H1 (cell line): ENCODE measurements at regions not wholly inside any gene's neighbourhood (a gene's known extent, or its start where the extent isn't known, plus 50 kb on each side); places are given as distances from the start of the nearest gene placed in this dataset.

Source experiments
- BCL11A ChIP-seq, 2 experiments: IDR thresholded peaks; one replicate each; pipeline ENCODE4 v1.6.1; 2011; ENCODE audit warnings: low read depth in 2 of 2, low read length in 2 of 2, mild to moderate bottlenecking in 2 of 2
- EP300 ChIP-seq, 2 experiments: IDR thresholded peaks; 1 replicate in 1 of 2; 2 replicates in 1 of 2; pipeline ENCODE4 v1.6.1; 2011 to 2012; ENCODE audit warnings: low read depth in 2 of 2, low read length in 2 of 2, mild to moderate bottlenecking in 2 of 2, borderline replicate concordance in 1 of 2, inconsistent platforms in 1 of 2, moderate library complexity in 1 of 2
- EZH2 ChIP-seq: fragments of 200-600 bp; sonication (generic); IDR thresholded peaks from 2 replicates; pipeline ENCODE4 v1.7.1; 2012; ENCODE audit warnings: low read depth, mild to moderate bottlenecking, moderate library complexity, low read length, inconsistent platforms; ENCODE audit not compliant: severe bottlenecking
- GTF2F1 ChIP-seq: IDR thresholded peaks from 2 replicates; pipeline ENCODE4 v1.6.1; 2012; ENCODE audit warnings: low read depth, low read length, improper control_type of control experiment, borderline replicate concordance
- JUN ChIP-seq: IDR thresholded peaks from 2 replicates; pipeline ENCODE4 v1.6.1; 2011; ENCODE audit warnings: low read depth, mild to moderate bottlenecking, improper control_type of control experiment, low read length
- NRF1 ChIP-seq: IDR thresholded peaks from 2 replicates; pipeline ENCODE4 v1.6.1; 2011; ENCODE audit warnings: mild to moderate bottlenecking, low read depth, low read length, improper control_type of control experiment
- POLR2A ChIP-seq, 2 experiments: IDR thresholded peaks; 1 replicate in 1 of 2; 2 replicates in 1 of 2; pipeline ENCODE4 v1.6.1; 2011; ENCODE audit warnings: low read depth in 2 of 2, low read length in 2 of 2, mild to moderate bottlenecking in 2 of 2; ENCODE audit errors: control extremely low read depth in 1 of 2
- RAD21 ChIP-seq, 2 experiments: IDR thresholded peaks in 1 of 2; conservative IDR thresholded peaks in 1 of 2; 2 replicates each; pipeline ENCODE4 v1.6.1; 2011; ENCODE audit warnings: low read depth in 2 of 2, low read length in 2 of 2, improper control_type of control experiment in 1 of 2, inconsistent platforms in 1 of 2, mild to moderate bottlenecking in 1 of 2, moderate library complexity in 1 of 2
- RXRA ChIP-seq: IDR thresholded peaks from 2 replicates; pipeline ENCODE4 v1.6.1; 2011; ENCODE audit warnings: low read depth, mild to moderate bottlenecking, low read length, moderate library complexity; ENCODE audit not compliant: insufficient read depth
- TAF1 ChIP-seq: IDR thresholded peaks from 2 replicates; pipeline ENCODE4 v1.6.1; 2011; ENCODE audit warnings: mild to moderate bottlenecking, low read depth, low read length
- TF ChIP-seq, protein P1 (sequence below), 3 experiments: IDR thresholded peaks; 1 replicate in 2 of 3; 2 replicates in 1 of 3; pipeline versions ENCODE4 v1.5.1 to v1.6.1; 2011; ENCODE audit warnings: low read length in 3 of 3, mild to moderate bottlenecking in 3 of 3, inconsistent platforms in 2 of 3, low read depth in 1 of 3, moderate library complexity in 1 of 3; ENCODE audit not compliant: insufficient read depth in 1 of 3; ENCODE audit errors: control extremely low read depth in 1 of 3
- TF ChIP-seq, protein P2 (sequence below): IDR thresholded peaks from 2 replicates; pipeline ENCODE4 v1.6.1; 2011; ENCODE audit warnings: low read depth, mild to moderate bottlenecking, low read length; ENCODE audit not compliant: insufficient read depth

DNA sequence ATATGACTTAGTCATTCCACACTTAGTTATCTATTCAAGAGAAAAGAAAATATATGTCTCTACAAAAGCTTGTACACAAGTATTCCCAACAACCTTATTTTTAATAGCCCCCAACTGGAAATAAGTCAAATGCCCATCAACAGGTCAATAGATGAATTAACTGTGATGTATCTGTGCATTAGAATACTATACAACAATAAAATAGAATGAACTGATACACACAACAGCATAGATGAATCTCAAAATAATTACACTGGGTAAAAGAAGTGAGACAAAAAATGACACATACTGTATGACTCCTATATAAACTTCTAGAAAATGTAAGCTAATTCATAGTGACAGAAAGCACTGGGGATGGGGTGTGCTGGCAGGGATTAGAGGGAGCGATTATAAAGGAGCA is 354.1 kb upstream of the DIPK2B start:
- TF ChIP-seq JUN (no peak), NRF1 (no peak), RAD21 (IDR thresholded peaks at IDR 0.05 in 1 of 2, conservative IDR thresholded peaks at IDR 0.05 in 1 of 2; ENCODE audit: low read depth in 2 of 2, low read length in 2 of 2) (no peak), GTF2F1 (no peak), TAF1 (no peak), RXRA (no peak), POLR2A (IDR thresholded peaks at IDR 0.05; ENCODE audit: control extremely low read depth in 1 of 2, low read depth in 2 of 2, low read length in 2 of 2) (no peak), BCL11A (IDR thresholded peaks at IDR 0.05; ENCODE audit: low read depth in 2 of 2, low read length in 2 of 2) (no peak), EZH2 (no peak), EP300 (IDR thresholded peaks at IDR 0.05; ENCODE audit: borderline replicate concordance in 1 of 2, low read depth in 2 of 2, low read length in 2 of 2) (no peak)
- TF ChIP-seq, protein P1, sequence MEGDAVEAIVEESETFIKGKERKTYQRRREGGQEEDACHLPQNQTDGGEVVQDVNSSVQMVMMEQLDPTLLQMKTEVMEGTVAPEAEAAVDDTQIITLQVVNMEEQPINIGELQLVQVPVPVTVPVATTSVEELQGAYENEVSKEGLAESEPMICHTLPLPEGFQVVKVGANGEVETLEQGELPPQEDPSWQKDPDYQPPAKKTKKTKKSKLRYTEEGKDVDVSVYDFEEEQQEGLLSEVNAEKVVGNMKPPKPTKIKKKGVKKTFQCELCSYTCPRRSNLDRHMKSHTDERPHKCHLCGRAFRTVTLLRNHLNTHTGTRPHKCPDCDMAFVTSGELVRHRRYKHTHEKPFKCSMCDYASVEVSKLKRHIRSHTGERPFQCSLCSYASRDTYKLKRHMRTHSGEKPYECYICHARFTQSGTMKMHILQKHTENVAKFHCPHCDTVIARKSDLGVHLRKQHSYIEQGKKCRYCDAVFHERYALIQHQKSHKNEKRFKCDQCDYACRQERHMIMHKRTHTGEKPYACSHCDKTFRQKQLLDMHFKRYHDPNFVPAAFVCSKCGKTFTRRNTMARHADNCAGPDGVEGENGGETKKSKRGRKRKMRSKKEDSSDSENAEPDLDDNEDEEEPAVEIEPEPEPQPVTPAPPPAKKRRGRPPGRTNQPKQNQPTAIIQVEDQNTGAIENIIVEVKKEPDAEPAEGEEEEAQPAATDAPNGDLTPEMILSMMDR (IDR thresholded peaks at IDR 0.05; ENCODE audit: control extremely low read depth in 1 of 3, insufficient read depth in 1 of 3, low read depth in 1 of 3, low read length in 3 of 3): no peak
- TF ChIP-seq, protein P2, sequence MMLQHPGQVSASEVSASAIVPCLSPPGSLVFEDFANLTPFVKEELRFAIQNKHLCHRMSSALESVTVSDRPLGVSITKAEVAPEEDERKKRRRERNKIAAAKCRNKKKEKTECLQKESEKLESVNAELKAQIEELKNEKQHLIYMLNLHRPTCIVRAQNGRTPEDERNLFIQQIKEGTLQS: no peak
